H9 (cell line): ENCODE measurements at regions not wholly inside any gene's neighbourhood (a gene's known extent, or its start where the extent isn't known, plus 50 kb on each side); places are given as distances from the start of the nearest gene placed in this dataset.

Experiments
- DNase-seq: peaks from one replicate; pipeline ENCODE4 v3.0.0-alpha.2; 2017
- H2AFZ ChIP-seq: one replicate; pipeline ENCODE4 v1.6.1; 2013; ENCODE audit warnings: mild to moderate bottlenecking, low read length, control low read depth, moderate library complexity
- H2AK5ac ChIP-seq: 2 replicates; pipeline ENCODE4 v1.6.1; 2013; ENCODE audit warnings: low read length, control low read depth, mixed read lengths; ENCODE audit not compliant: insufficient read length
- H2BK120ac ChIP-seq: one replicate; pipeline ENCODE4 v1.6.1; 2013; ENCODE audit warnings: low read depth, mild to moderate bottlenecking, low read length, control low read depth, inconsistent platforms; ENCODE audit not compliant: poor library complexity, severe bottlenecking
- H2BK12ac ChIP-seq: 2 replicates; pipeline ENCODE4 v1.6.1; 2013; ENCODE audit warnings: low read length, control low read depth, mixed read lengths, low read depth; ENCODE audit not compliant: insufficient read length
- H2BK15ac ChIP-seq: 2 replicates; pipeline ENCODE4 v1.6.1; 2013; ENCODE audit warnings: low read depth, low read length, control low read depth
- H2BK20ac ChIP-seq: one replicate; pipeline ENCODE4 v1.6.1; 2013; ENCODE audit warnings: low read depth, mild to moderate bottlenecking, low read length, control low read depth, inconsistent platforms; ENCODE audit not compliant: poor library complexity, severe bottlenecking
- H2BK5ac ChIP-seq: 2 replicates; pipeline ENCODE4 v1.6.1; 2013; ENCODE audit warnings: low read length, control low read depth, mixed read lengths; ENCODE audit not compliant: insufficient read length
- H3K14ac ChIP-seq: 2 replicates; pipeline ENCODE4 v1.6.1; 2013; ENCODE audit warnings: low read length, control low read depth; ENCODE audit not compliant: insufficient read depth
- H3K18ac ChIP-seq: 2 replicates; pipeline ENCODE4 v1.6.1; 2013; ENCODE audit warnings: low read depth, mild to moderate bottlenecking, mixed read lengths, low read length, control low read depth; ENCODE audit not compliant: insufficient read length
- H3K23ac ChIP-seq: 2 replicates; pipeline ENCODE4 v1.6.1; 2013; ENCODE audit warnings: low read length, control low read depth, mixed read lengths, low read depth; ENCODE audit not compliant: insufficient read length
- H3K23me2 ChIP-seq: 2 replicates; pipeline ENCODE4 v1.6.1; 2013; ENCODE audit warnings: low read depth, mild to moderate bottlenecking, mixed read lengths, low read length, control low read depth; ENCODE audit not compliant: insufficient read length, poor library complexity, severe bottlenecking
- H3K27ac ChIP-seq: 2 replicates; pipeline ENCODE4 v1.5.1; 2013; ENCODE audit warnings: low read length, control low read depth, mixed read lengths, low read depth; ENCODE audit not compliant: insufficient read length
- H3K27me3 ChIP-seq: 2 replicates; pipeline ENCODE4 v1.6.1; 2013; ENCODE audit warnings: low read length, control low read depth, inconsistent platforms; ENCODE audit not compliant: insufficient read depth
- H3K4ac ChIP-seq: 2 replicates; pipeline ENCODE4 v1.6.1; 2013; ENCODE audit warnings: low read depth, mild to moderate bottlenecking, control low read depth, inconsistent platforms, low read length, moderate library complexity
- H3K4me1 ChIP-seq: 2 replicates; pipeline ENCODE4 v1.6.1; 2013; ENCODE audit warnings: low read length, control low read depth, inconsistent platforms; ENCODE audit not compliant: insufficient read depth
- H3K4me2 ChIP-seq: 2 replicates; pipeline ENCODE4 v1.6.1; 2013; ENCODE audit warnings: low read length, control low read depth, mixed read lengths; ENCODE audit not compliant: insufficient read length, insufficient read depth
- H3K56ac ChIP-seq: 2 replicates; pipeline ENCODE4 v1.6.1; 2013; ENCODE audit warnings: low read depth, mild to moderate bottlenecking, mixed read lengths, low read length, control low read depth; ENCODE audit not compliant: insufficient read length
- H3K79me1 ChIP-seq: 2 replicates; pipeline ENCODE4 v1.6.1; 2013; ENCODE audit warnings: low read depth, mild to moderate bottlenecking, moderate library complexity, low read length, control low read depth, inconsistent platforms; ENCODE audit not compliant: insufficient read depth, poor library complexity, severe bottlenecking
- H3K79me2 ChIP-seq: 2 replicates; pipeline ENCODE4 v1.6.1; 2013; ENCODE audit warnings: low read length, control low read depth, inconsistent platforms; ENCODE audit not compliant: insufficient read depth
- H3K9ac ChIP-seq: 2 replicates; pipeline ENCODE4 v1.6.1; 2013; ENCODE audit warnings: low read length, control low read depth, mixed read lengths; ENCODE audit not compliant: insufficient read length; ENCODE audit errors: extremely low read depth
- H3K9me3 ChIP-seq: one replicate; pipeline ENCODE4 v1.6.1; 2013; ENCODE audit warnings: low read depth, low read length, inconsistent platforms; ENCODE audit not compliant: control insufficient read depth
- H3T11ph ChIP-seq: one replicate; pipeline ENCODE4 v1.6.1; 2013; ENCODE audit warnings: mild to moderate bottlenecking, low read length, control low read depth, inconsistent platforms
- H4K20me1 ChIP-seq: one replicate; pipeline ENCODE4 v1.6.1; 2013; ENCODE audit not compliant: control insufficient read depth, insufficient read length, insufficient read depth
- H4K5ac ChIP-seq: 2 replicates; pipeline ENCODE4 v1.6.1; 2013; ENCODE audit warnings: low read depth, mild to moderate bottlenecking, mixed read lengths, low read length, control low read depth; ENCODE audit not compliant: insufficient read length
- H4K8ac ChIP-seq: replicated peaks from 2 replicates; pipeline ENCODE4 v1.6.1; 2013; ENCODE audit warnings: low read length, control low read depth, mixed read lengths, low read depth; ENCODE audit not compliant: insufficient read length
- H4K91ac ChIP-seq: 2 replicates; pipeline ENCODE4 v1.6.1; 2013; ENCODE audit warnings: low read depth, mild to moderate bottlenecking, moderate library complexity, mixed read lengths, low read length, control low read depth; ENCODE audit not compliant: insufficient read length
- H3K27ac Mint-ChIP-seq, 3 experiments: 2 replicates in 2 of 3; 3 replicates in 1 of 3; pipeline ENCODE4 v1.8.0; 2020 to 2021; ENCODE audit warnings: mixed read lengths in 3 of 3, mild to moderate bottlenecking in 1 of 3, moderate library complexity in 1 of 3
- H3K27me3 Mint-ChIP-seq: 2 replicates; pipeline ENCODE4 v1.8.0; 2021; ENCODE audit warnings: low read depth, mild to moderate bottlenecking, moderate library complexity, mixed read lengths
- H3K36me3 Mint-ChIP-seq, 3 experiments: 2 replicates in 2 of 3; 3 replicates in 1 of 3; pipeline ENCODE4 v1.8.0; 2020 to 2021; ENCODE audit warnings: low read depth in 3 of 3, mixed read lengths in 3 of 3; ENCODE audit not compliant: insufficient read depth in 1 of 3
- H3K4me1 Mint-ChIP-seq, 2 experiments: 2 replicates each; pipeline ENCODE4 v1.8.0; 2020; ENCODE audit warnings: mixed read lengths in 2 of 2
- H3K4me3 Mint-ChIP-seq, 2 experiments: 2 replicates in 1 of 2; 3 replicates in 1 of 2; pipeline ENCODE4 v1.8.0; 2020 to 2021; ENCODE audit warnings: mild to moderate bottlenecking in 2 of 2, mixed read lengths in 2 of 2, moderate library complexity in 1 of 2
- H3K9me3 Mint-ChIP-seq, 2 experiments: 2 replicates in 1 of 2; 3 replicates in 1 of 2; pipeline ENCODE4 v1.8.0; 2020; ENCODE audit warnings: mild to moderate bottlenecking in 2 of 2, mixed read lengths in 2 of 2, moderate library complexity in 1 of 2
- WGBS: extraction: QIAGEN DNeasy Blood & Tissue Kit; methylation state at CpG from one replicate; pipeline ENCODE4 v1.1.7; 2013; ENCODE audit warnings: missing lambda C conversion rate, low lambda C conversion rate, mixed read lengths; ENCODE audit not compliant: insufficient read length; ENCODE audit errors: extremely low coverage; 5-methylcytosine and 5-hydroxymethylcytosine counted together
- TF ChIP-seq, protein P1 (sequence below): fragments of 200-600 bp; sonication (generic); conservative IDR thresholded peaks from 3 replicates; pipeline ENCODE4 v1.8.0; 2021; ENCODE audit warnings: antibody characterized with exemption, mild to moderate bottlenecking

DNA sequence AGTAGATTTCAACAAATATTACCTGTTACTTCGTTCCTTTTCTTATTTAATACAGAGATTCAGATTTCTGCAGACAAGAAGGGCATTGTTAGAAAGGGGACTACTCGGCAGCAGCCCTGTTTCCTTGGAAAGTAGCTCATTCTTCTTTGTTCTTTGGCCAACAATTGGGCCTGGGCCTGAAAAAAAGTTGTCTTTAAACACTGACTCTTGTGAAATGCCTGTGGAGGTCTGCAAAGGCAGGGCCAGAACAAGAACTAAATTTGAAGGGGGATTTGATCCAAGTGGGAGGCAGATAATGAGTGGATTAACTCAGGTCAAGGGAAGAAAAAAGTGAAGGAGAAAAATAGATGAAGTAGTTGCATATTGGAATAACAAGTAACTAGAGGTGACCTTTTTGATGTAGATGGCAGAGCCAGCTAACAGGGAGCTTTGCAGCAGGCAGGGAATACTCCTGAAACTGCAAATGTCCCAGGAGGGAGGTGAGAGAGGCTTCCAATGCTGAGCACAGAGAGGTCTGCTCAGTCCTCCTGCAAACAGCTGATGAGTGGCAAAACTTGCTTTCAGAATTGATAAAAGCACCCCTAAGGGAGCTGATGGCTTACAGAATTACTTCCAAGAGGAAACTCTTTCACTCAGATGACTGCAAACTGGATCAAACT lies 393.2 kb upstream of the HS3ST1 start:
- H3K27ac ChIP-seq: no peak overlapping the region
- no peak overlapping the region for H2BK120ac ChIP-seq
- no peaks in the 10 kb centered on the region for H3K23me2 ChIP-seq
- peaks cover 37 to 41% of the 10 kb centered on the region in 2 experiments for H3K4me1 Mint-ChIP-seq
- no peak overlapping the region for H3K4ac ChIP-seq
- peaks cover 1 to 43% (median 10%) of the 10 kb centered on the region in 3 experiments; a peak in 5 of 7 replicates for H3K36me3 Mint-ChIP-seq
- peaks cover 10 to 16% of the 10 kb centered on the region in 2 experiments; a peak in 4 of 5 replicates for H3K9me3 Mint-ChIP-seq
- no peak overlapping the region for H4K5ac ChIP-seq
- WGBS: no CpG with 5 or more reads among the region's 2 CpGs
- no peak overlapping the region for H4K8ac ChIP-seq
- no peak overlapping the region for H3K14ac ChIP-seq
- no peaks in the 10 kb centered on the region for H3K79me2 ChIP-seq
- no peak overlapping the region for H3K23ac ChIP-seq
- H3K9ac ChIP-seq: no peak overlapping the region
- no peak overlapping the region for H2AFZ ChIP-seq
- H3K79me1 ChIP-seq: no peaks in the 10 kb centered on the region
- peak overlapping the region; percentile 83 to 96 (median 93); a peak in 6 of 7 replicates for H3K27ac Mint-ChIP-seq
- TF ChIP-seq, protein P1, sequence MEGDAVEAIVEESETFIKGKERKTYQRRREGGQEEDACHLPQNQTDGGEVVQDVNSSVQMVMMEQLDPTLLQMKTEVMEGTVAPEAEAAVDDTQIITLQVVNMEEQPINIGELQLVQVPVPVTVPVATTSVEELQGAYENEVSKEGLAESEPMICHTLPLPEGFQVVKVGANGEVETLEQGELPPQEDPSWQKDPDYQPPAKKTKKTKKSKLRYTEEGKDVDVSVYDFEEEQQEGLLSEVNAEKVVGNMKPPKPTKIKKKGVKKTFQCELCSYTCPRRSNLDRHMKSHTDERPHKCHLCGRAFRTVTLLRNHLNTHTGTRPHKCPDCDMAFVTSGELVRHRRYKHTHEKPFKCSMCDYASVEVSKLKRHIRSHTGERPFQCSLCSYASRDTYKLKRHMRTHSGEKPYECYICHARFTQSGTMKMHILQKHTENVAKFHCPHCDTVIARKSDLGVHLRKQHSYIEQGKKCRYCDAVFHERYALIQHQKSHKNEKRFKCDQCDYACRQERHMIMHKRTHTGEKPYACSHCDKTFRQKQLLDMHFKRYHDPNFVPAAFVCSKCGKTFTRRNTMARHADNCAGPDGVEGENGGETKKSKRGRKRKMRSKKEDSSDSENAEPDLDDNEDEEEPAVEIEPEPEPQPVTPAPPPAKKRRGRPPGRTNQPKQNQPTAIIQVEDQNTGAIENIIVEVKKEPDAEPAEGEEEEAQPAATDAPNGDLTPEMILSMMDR: no peak
- H3K27me3 ChIP-seq: no peaks in the 10 kb centered on the region
- no peak overlapping the region for H2BK12ac ChIP-seq
- no peak overlapping the region for H3K18ac ChIP-seq
- no peak overlapping the region for H4K91ac ChIP-seq
- no peak overlapping the region for H2BK15ac ChIP-seq
- no peaks in the 10 kb centered on the region for H3K9me3 ChIP-seq
- H3K4me3 Mint-ChIP-seq: peak overlapping the region in 1 of 2 experiments; percentile 4; a peak in 3 of 5 replicates
- peak; percentile 60 for DNase-seq
- H2BK20ac ChIP-seq: no peak overlapping the region
- no peaks in the 10 kb centered on the region for H3K4me1 ChIP-seq
- H3K4me2 ChIP-seq: no peak overlapping the region
- no peak overlapping the region for H2BK5ac ChIP-seq
- no peak overlapping the region for H3T11ph ChIP-seq
- H3K27me3 Mint-ChIP-seq: no peaks in the 10 kb centered on the region
- H3K56ac ChIP-seq: no peak overlapping the region
- no peak overlapping the region for H2AK5ac ChIP-seq
- no peaks in the 10 kb centered on the region for H4K20me1 ChIP-seq
